SU-DHL-6 (cell line): ENCODE measurements at regions not wholly inside any gene's neighbourhood (a gene's known extent, or its start where the extent isn't known, plus 50 kb on each side); places are given as distances from the start of the nearest gene placed in this dataset.

Experiments used
- H2AFZ ChIP-seq: fragments of 200-600 bp; sonication (generic); 2 replicates; pipeline ENCODE4 v1.6.1; 2014; ENCODE audit warnings: low read depth, mild to moderate bottlenecking, moderate library complexity, mixed read lengths, antibody characterized with exemption, low read length; ENCODE audit not compliant: severe bottlenecking
- H3F3A ChIP-seq: fragments of 200-600 bp; shearing (Covaris generic); 2 replicates; pipeline ENCODE4 v1.6.0; 2016; ENCODE audit warnings: antibody characterized with exemption, mild to moderate bottlenecking; ENCODE audit not compliant: insufficient read depth
- H3K27ac ChIP-seq: fragments of 200-600 bp; sonication (generic); 2 replicates; pipeline ENCODE4 v1.5.1; 2016; ENCODE audit warnings: low read depth, mild to moderate bottlenecking, low read length, moderate library complexity, mixed read lengths
- H3K27me3 ChIP-seq: fragments of 200-600 bp; sonication (generic), shearing (Covaris generic); 2 replicates; pipeline ENCODE4 v1.6.0; 2014; ENCODE audit warnings: mild to moderate bottlenecking, low read length
- H3K36me3 ChIP-seq: fragments of 200-600 bp; sonication (generic); 2 replicates; pipeline ENCODE4 v1.6.1; 2014; ENCODE audit warnings: mild to moderate bottlenecking, low read length, mixed read lengths
- H3K4me2 ChIP-seq: fragments of 300-600, 200-600 bp; shearing (Covaris generic), sonication (generic); 2 replicates; pipeline ENCODE4 v1.6.0; 2014; ENCODE audit warnings: low read length, low read depth, mild to moderate bottlenecking; ENCODE audit not compliant: poor library complexity, severe bottlenecking
- H3K4me3 ChIP-seq: fragments of 200-600 bp; sonication (generic); 2 replicates; pipeline ENCODE4 v1.5.1; 2014; ENCODE audit warnings: antibody characterized with exemption, low read length, mild to moderate bottlenecking, mixed read lengths; ENCODE audit not compliant: insufficient read depth, poor library complexity, severe bottlenecking
- H3K79me2 ChIP-seq: fragments of 200-600 bp; sonication (generic); 2 replicates; pipeline ENCODE4 v1.6.1; 2014; ENCODE audit warnings: mild to moderate bottlenecking, low read length, moderate library complexity; ENCODE audit not compliant: insufficient read depth
- H3K9ac ChIP-seq: fragments of 200-600 bp; sonication (generic); 2 replicates; pipeline ENCODE4 v1.7.0; 2014; ENCODE audit warnings: mild to moderate bottlenecking, low read length
- H3K9me2 ChIP-seq: fragments of 200-600 bp; sonication (generic); replicated peaks from 2 replicates; pipeline ENCODE4 v1.6.1; 2014; ENCODE audit warnings: low read length; ENCODE audit not compliant: insufficient read depth
- H3K9me3 ChIP-seq: fragments of 200-600 bp; sonication (generic); 2 replicates; pipeline ENCODE4 v1.6.1; 2014; ENCODE audit warnings: low read length, mixed read lengths; ENCODE audit not compliant: insufficient read depth
- H4K20me1 ChIP-seq: fragments of 200-600 bp; sonication (generic); 2 replicates; pipeline ENCODE4 v1.6.1; 2014; ENCODE audit warnings: low read depth, mild to moderate bottlenecking, antibody characterized with exemption, low read length, moderate library complexity, mixed read lengths
- CTCF ChIP-seq: fragments of 200-600 bp; sonication (generic); IDR thresholded peaks from one replicate; pipeline ENCODE4 v1.5.1; 2017; ENCODE audit warnings: antibody characterized with exemption, mild to moderate bottlenecking, low read length, moderate library complexity; ENCODE audit not compliant: insufficient read depth, poor library complexity, severe bottlenecking
- EZH2phosphoT487 ChIP-seq: fragments of 200-600 bp; sonication (generic), shearing (Covaris generic); conservative IDR thresholded peaks from 2 replicates; pipeline ENCODE4 v1.6.1; 2018; ENCODE audit warnings: mild to moderate bottlenecking, antibody characterized with exemption, low read length, moderate library complexity, mixed read lengths

- Histone ChIP-seq H3K36me3 (no peaks in the 10 kb centered on the region), H3F3A (no peaks in the 10 kb centered on the region), H3K4me2 (no peak overlapping the region), H3K27me3 (no peaks in the 10 kb centered on the region), H3K27ac (no peak overlapping the region), H3K79me2 (no peaks in the 10 kb centered on the region), H4K20me1 (no peaks in the 10 kb centered on the region), H3K9ac (no peak overlapping the region), H2AFZ (no peak overlapping the region), H3K9me2 (no peaks in the 10 kb centered on the region), H3K9me3 (no peaks in the 10 kb centered on the region), H3K4me3 (no peak overlapping the region)
- TF ChIP-seq EZH2phosphoT487 (no peak), CTCF (no peak)
Measured at GRCh38 chr1:213371847-213372619, 321.0 kb downstream of the RPS6KC1 start.

GRCh38 chr1:213374369-213374768, 323.3 kb downstream of the RPS6KC1 start:
- no peak overlapping the region for H3K4me3 ChIP-seq
- H3K4me2 ChIP-seq, result no peak overlapping the region
- no peaks in the 10 kb centered on the region for H3K9me2 ChIP-seq
- no peak overlapping the region for H3K27ac ChIP-seq
- no peaks in the 10 kb centered on the region for H3F3A ChIP-seq
- TF ChIP-seq CTCF (peak; percentile 97), EZH2phosphoT487 (no peak)
- H3K79me2 ChIP-seq, result no peaks in the 10 kb centered on the region
- no peaks in the 10 kb centered on the region for H3K36me3 ChIP-seq
- H3K9me3 ChIP-seq, result no peaks in the 10 kb centered on the region
- H3K27me3 ChIP-seq, result no peaks in the 10 kb centered on the region
- no peak overlapping the region for H2AFZ ChIP-seq
- H4K20me1 ChIP-seq, result no peaks in the 10 kb centered on the region
- no peak overlapping the region for H3K9ac ChIP-seq

- Histone ChIP-seq H3K9me3 (no peaks in the 10 kb centered on the region), H3K27ac (no peak overlapping the region), H3K27me3 (no peaks in the 10 kb centered on the region), H3F3A (no peaks in the 10 kb centered on the region), H2AFZ (no peak overlapping the region), H4K20me1 (no peaks in the 10 kb centered on the region), H3K9me2 (no peaks in the 10 kb centered on the region), H3K79me2 (no peaks in the 10 kb centered on the region), H3K4me3 (no peak overlapping the region), H3K9ac (no peak overlapping the region), H3K4me2 (no peak overlapping the region), H3K36me3 (no peaks in the 10 kb centered on the region)
- TF ChIP-seq EZH2phosphoT487 (no peak), CTCF (no peak)
Measured at GRCh38 chr1:213375002-213375401, 324.0 kb downstream of the RPS6KC1 start.
